ENCODE measurements at regions not wholly inside any gene's neighbourhood (a gene's known extent, or its start where the extent isn't known, plus 50 kb on each side); places are given as distances from the start of the nearest gene placed in this dataset.
"Not testable (repeated sequence)": the region's sequence is repeated elsewhere in the genome, so short reads cannot be mapped to it uniquely, and the experiment has no call there.

- not testable (repeated sequence) for TF ChIP-seq CTCF, POLR2A (IDR thresholded peaks at IDR 0.05)
Measured at GRCh38 chr3:87486635-87487034, 210.3 kb upstream of the POU1F1 start.

All from body of pancreas (tissue), 4 donors.